BLaER1 (cell line): ENCODE measurements at regions not wholly inside any gene's neighbourhood (a gene's known extent, or its start where the extent isn't known, plus 50 kb on each side); places are given as distances from the start of the nearest gene placed in this dataset.
"Not testable (repeated sequence)": the region's sequence is repeated elsewhere in the genome, so short reads cannot be mapped to it uniquely, and the experiment has no call there.

Experiments used
- H3K27ac ChIP-seq: shearing (Covaris generic); formaldehyde crosslinking; 2 replicates; pipeline ENCODE4 v1.8.1; 2022
- H3K27me3 ChIP-seq: shearing (Covaris generic); formaldehyde crosslinking; 2 replicates; pipeline ENCODE4 v1.8.1; 2022
- H3K36me3 ChIP-seq: shearing (Covaris generic); formaldehyde crosslinking; 2 replicates; pipeline ENCODE4 v1.8.1; 2022
- H3K4me1 ChIP-seq: shearing (Covaris generic); formaldehyde crosslinking; 2 replicates; pipeline ENCODE4 v1.8.1; 2022
- H3K4me2 ChIP-seq: shearing (Covaris generic); formaldehyde crosslinking; 2 replicates; pipeline ENCODE4 v1.8.1; 2022
- H3K4me3 ChIP-seq: shearing (Covaris generic); formaldehyde crosslinking; 2 replicates; pipeline ENCODE4 v1.8.1; 2022
- H3K9ac ChIP-seq: shearing (Covaris generic); formaldehyde crosslinking; 2 replicates; pipeline ENCODE4 v1.8.1; 2022
- H3K9me3 ChIP-seq: shearing (Covaris generic); formaldehyde crosslinking; 2 replicates; pipeline ENCODE4 v1.8.1; 2022
- H4K20me1 ChIP-seq: shearing (Covaris generic); formaldehyde crosslinking; 2 replicates; pipeline ENCODE4 v1.8.1; 2022
- Cebpa-rat ChIP-seq: shearing (Covaris generic); IDR thresholded peaks from 2 replicates; pipeline ENCODE4 v1.8.1; 2022

DNA sequence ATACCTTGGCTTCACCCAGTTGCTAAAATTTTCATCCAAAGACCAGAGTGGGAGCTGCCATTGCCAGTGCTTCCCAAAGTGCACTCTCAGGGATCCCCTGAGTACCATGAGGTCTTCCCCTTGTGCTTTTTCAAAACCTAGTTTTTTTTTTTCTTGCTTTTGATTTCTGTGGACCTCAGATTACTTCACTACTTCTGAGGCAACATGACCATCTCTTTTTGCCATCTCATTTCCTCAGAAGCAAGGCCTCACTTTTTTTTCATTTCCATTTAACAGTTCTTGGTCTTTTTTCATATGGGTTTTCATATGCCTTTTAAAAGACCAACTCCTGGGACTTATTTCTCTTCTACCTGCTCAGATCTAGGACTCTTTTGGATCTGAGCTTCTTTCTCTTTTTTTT is 64.1 kb upstream of the MMS22L start:
- Histone ChIP-seq H3K36me3 (no peaks in the 10 kb centered on the region), H3K27ac (no peak overlapping the region), H3K27me3 (no peaks in the 10 kb centered on the region), H3K9me3 (no peaks in the 10 kb centered on the region), H3K4me1 (no peaks in the 10 kb centered on the region), H4K20me1 (no peaks in the 10 kb centered on the region), H3K4me3 (no peak overlapping the region), H3K9ac (no peak overlapping the region), H3K4me2 (no peak overlapping the region)
- no peak for TF ChIP-seq Cebpa-rat

GRCh38 chr6:97361286-97361685 is 78.3 kb upstream of the MMS22L start:
- Histone ChIP-seq H4K20me1 (no peaks in the 10 kb centered on the region), H3K27ac (no peak overlapping the region), H3K4me2 (no peak overlapping the region), H3K9ac (no peak overlapping the region), H3K9me3 (no peaks in the 10 kb centered on the region), H3K4me1 (no peaks in the 10 kb centered on the region), H3K27me3 (no peaks in the 10 kb centered on the region), H3K36me3 (no peaks in the 10 kb centered on the region), H3K4me3 (no peak overlapping the region)
- no peak for TF ChIP-seq Cebpa-rat

GRCh38 chr6:97364327-97364726 is 81.3 kb upstream of the MMS22L start:
- H3K9me3 ChIP-seq, result no peaks in the 10 kb centered on the region
- no peaks in the 10 kb centered on the region for H3K27me3 ChIP-seq
- H3K27ac ChIP-seq, result no peak overlapping the region
- no peaks in the 10 kb centered on the region for H3K4me1 ChIP-seq
- no peak for TF ChIP-seq Cebpa-rat
- H3K4me2 ChIP-seq, result no peak overlapping the region
- no peaks in the 10 kb centered on the region for H4K20me1 ChIP-seq
- no peaks in the 10 kb centered on the region for H3K36me3 ChIP-seq
- H3K4me3 ChIP-seq, result no peak overlapping the region
- H3K9ac ChIP-seq, result no peak overlapping the region

DNA sequence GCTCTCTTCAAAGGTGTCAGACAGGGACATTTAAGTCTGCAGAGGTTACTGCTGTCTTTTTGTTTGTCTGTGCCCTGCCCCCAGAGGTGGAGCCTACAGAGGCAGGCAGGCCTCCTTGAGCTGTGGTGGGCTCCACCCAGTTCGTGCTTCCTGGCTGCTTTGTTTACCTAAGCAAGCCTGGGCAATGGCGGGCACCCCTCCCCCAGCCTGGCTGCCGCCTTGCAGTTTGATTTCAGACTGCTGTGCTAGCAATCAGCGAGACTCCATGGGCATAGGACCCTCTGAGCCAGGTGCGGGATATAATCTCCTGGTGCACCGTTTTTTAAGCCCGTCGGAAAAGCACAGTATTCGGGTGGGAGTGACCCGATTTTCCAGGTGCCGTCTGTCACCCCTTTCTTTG is 99.1 kb upstream of the MMS22L start:
- H3K36me3 ChIP-seq, H3K9ac ChIP-seq, H3K27me3 ChIP-seq, H3K9me3 ChIP-seq, H3K4me1 ChIP-seq, H3K27ac ChIP-seq, H4K20me1 ChIP-seq, H3K4me2 ChIP-seq, H3K4me3 ChIP-seq: not testable (repeated sequence)

DNA sequence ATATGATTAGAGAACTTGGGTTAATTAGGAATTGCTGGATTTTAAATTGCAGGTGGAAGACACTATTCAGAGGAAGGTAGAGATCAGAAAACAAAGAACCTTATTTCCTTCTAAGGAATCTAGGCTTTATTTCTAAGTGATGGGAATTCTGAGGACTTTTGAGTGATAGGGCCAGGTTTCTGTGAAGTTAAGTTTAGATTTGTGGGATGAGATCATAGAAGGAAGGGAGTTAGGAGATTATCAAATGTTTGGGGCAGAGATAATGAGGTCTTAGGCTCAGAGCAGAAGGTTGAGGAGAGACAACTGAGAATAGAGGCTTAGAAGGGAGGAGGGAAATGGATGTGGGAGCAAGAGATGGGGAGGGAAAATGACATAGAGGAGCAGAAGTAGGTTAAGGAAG is 109.7 kb upstream of the MMS22L start:
- no peak overlapping the region for H3K27ac ChIP-seq
- H3K9me3 ChIP-seq, result no peaks in the 10 kb centered on the region
- no peak overlapping the region for H3K4me2 ChIP-seq
- no peaks in the 10 kb centered on the region for H4K20me1 ChIP-seq
- no peaks in the 10 kb centered on the region for H3K4me1 ChIP-seq
- H3K36me3 ChIP-seq, result no peaks in the 10 kb centered on the region
- H3K27me3 ChIP-seq, result no peaks in the 10 kb centered on the region
- no peak overlapping the region for H3K4me3 ChIP-seq
- H3K9ac ChIP-seq, result no peak overlapping the region
- no peak for TF ChIP-seq Cebpa-rat

DNA sequence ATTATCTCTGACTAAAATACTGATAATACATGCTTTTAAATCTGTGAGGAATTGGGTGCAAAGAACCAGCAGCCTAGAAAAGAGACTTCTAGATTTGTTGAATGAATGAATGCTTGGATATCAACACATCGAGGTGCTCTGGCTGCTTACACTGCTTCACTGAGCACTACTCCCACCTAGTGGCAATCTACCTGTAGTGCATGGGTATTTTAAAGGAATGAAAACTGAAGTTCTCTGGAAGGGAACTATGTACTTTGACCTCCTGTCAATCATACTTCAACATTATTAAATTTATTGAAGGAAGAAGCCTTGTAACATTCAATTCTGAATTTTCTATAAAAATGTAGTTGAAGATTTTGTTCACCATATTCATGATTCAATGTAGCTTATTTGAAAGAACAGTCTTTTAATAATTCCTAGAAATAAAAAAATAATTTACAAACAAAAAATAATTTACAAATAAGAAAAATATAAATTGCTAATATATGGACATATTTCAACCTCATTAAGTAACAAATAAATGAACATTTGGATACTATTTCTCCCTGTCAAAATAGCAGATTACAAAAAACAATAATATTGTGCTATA is 111.2 kb upstream of the MMS22L start:
- Histone ChIP-seq H3K4me3 (no peak overlapping the region), H3K9me3 (no peaks in the 10 kb centered on the region), H4K20me1 (no peaks in the 10 kb centered on the region), H3K4me2 (no peak overlapping the region), H3K36me3 (no peaks in the 10 kb centered on the region), H3K27ac (no peak overlapping the region), H3K4me1 (no peaks in the 10 kb centered on the region), H3K27me3 (no peaks in the 10 kb centered on the region), H3K9ac (no peak overlapping the region)
- no peak for TF ChIP-seq Cebpa-rat

- Histone ChIP-seq H4K20me1 (no peaks in the 10 kb centered on the region), H3K9ac (no peak overlapping the region), H3K4me1 (no peaks in the 10 kb centered on the region), H3K4me3 (no peak overlapping the region), H3K4me2 (no peak overlapping the region), H3K36me3 (no peaks in the 10 kb centered on the region), H3K27ac (no peak overlapping the region), H3K27me3 (no peaks in the 10 kb centered on the region), H3K9me3 (no peaks in the 10 kb centered on the region)
- no peak for TF ChIP-seq Cebpa-rat
These were observed 113.9 kb upstream of the MMS22L start for GRCh38 chr6:97396880-97397279.

GRCh38 chr6:97399208-97399607 is 116.2 kb upstream of the MMS22L start:
- no peaks in the 10 kb centered on the region for H3K27me3 ChIP-seq
- H4K20me1 ChIP-seq, result no peaks in the 10 kb centered on the region
- H3K27ac ChIP-seq, result no peak overlapping the region
- H3K36me3 ChIP-seq, result no peaks in the 10 kb centered on the region
- no peak overlapping the region for H3K9ac ChIP-seq
- no peak overlapping the region for H3K4me2 ChIP-seq
- H3K4me1 ChIP-seq, result no peaks in the 10 kb centered on the region
- TF ChIP-seq Cebpa-rat, result no peak
- no peaks in the 10 kb centered on the region for H3K9me3 ChIP-seq
- H3K4me3 ChIP-seq, result no peak overlapping the region

DNA sequence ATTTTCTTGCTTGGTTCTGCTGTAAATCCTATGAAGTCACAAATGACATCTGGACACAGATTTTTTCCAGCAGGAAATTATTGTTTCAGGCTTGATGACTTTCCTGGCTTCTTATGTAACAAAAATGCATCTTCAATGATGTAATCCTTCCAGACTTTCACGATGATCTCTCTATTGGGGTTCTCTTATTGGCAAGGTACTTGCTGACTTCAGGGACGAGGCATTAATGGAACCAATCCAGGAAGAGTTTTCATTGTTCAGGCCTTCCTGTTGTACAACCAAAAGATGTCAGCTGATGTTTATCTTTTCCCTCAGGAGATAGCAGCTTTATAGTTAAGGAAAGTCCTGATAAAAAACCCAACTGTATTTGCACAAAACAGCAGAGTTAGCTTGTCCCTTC is 118.5 kb upstream of the MMS22L start:
- Histone ChIP-seq H3K4me3 (no peak overlapping the region), H3K9ac (no peak overlapping the region), H3K27me3 (no peaks in the 10 kb centered on the region), H3K27ac (no peak overlapping the region), H3K36me3 (no peaks in the 10 kb centered on the region), H3K4me1 (no peaks in the 10 kb centered on the region), H3K4me2 (no peak overlapping the region), H4K20me1 (no peaks in the 10 kb centered on the region), H3K9me3 (no peaks in the 10 kb centered on the region)
- no peak for TF ChIP-seq Cebpa-rat

- Histone ChIP-seq H3K9ac (no peak overlapping the region), H3K9me3 (no peaks in the 10 kb centered on the region), H3K36me3 (no peaks in the 10 kb centered on the region), H3K27ac (no peak overlapping the region), H3K4me2 (no peak overlapping the region), H3K27me3 (no peaks in the 10 kb centered on the region), H4K20me1 (no peaks in the 10 kb centered on the region), H3K4me1 (no peaks in the 10 kb centered on the region), H3K4me3 (no peak overlapping the region)
- no peak for TF ChIP-seq Cebpa-rat
These were observed 122.9 kb upstream of the MMS22L start for GRCh38 chr6:97405818-97406409.

DNA sequence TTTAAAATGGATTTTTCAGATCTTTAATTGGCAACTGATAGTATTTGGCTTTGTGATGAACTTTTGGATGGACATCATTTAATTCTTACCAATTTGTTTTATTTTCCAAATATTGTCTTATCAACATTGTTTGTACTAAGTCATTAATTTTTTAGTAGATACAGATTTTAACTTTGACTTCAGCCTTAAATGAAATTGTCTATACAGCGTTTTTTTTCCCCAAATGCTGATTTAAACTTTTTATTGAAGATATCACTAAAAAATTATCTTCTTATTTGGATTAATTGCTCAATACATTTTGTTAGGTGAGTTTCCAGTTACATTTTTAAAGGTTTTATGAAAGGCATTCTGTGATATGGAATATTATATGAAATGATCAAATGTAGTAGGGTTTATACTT is 123.6 kb upstream of the MMS22L start:
- no peak overlapping the region for H3K4me3 ChIP-seq
- no peak overlapping the region for H3K27ac ChIP-seq
- no peaks in the 10 kb centered on the region for H3K4me1 ChIP-seq
- TF ChIP-seq Cebpa-rat, result no peak
- H3K9ac ChIP-seq, result no peak overlapping the region
- no peak overlapping the region for H3K4me2 ChIP-seq
- H3K9me3 ChIP-seq, result no peaks in the 10 kb centered on the region
- no peaks in the 10 kb centered on the region for H3K27me3 ChIP-seq
- no peaks in the 10 kb centered on the region for H4K20me1 ChIP-seq
- no peaks in the 10 kb centered on the region for H3K36me3 ChIP-seq
